NCI-H146 (cell line): ENCODE measurements at regions not wholly inside any gene's neighbourhood (a gene's known extent, or its start where the extent isn't known, plus 50 kb on each side); places are given as distances from the start of the nearest gene placed in this dataset.

Experiments
- DNase-seq: peaks from one replicate; lab custom pipeline; 2025; lab: John Stamatoyannopoulos, UW

GRCh38 chr4:181991369-181992108 lies 251.7 kb upstream of the TENM3 start:
- DNase-seq: peak; percentile 54

DNA sequence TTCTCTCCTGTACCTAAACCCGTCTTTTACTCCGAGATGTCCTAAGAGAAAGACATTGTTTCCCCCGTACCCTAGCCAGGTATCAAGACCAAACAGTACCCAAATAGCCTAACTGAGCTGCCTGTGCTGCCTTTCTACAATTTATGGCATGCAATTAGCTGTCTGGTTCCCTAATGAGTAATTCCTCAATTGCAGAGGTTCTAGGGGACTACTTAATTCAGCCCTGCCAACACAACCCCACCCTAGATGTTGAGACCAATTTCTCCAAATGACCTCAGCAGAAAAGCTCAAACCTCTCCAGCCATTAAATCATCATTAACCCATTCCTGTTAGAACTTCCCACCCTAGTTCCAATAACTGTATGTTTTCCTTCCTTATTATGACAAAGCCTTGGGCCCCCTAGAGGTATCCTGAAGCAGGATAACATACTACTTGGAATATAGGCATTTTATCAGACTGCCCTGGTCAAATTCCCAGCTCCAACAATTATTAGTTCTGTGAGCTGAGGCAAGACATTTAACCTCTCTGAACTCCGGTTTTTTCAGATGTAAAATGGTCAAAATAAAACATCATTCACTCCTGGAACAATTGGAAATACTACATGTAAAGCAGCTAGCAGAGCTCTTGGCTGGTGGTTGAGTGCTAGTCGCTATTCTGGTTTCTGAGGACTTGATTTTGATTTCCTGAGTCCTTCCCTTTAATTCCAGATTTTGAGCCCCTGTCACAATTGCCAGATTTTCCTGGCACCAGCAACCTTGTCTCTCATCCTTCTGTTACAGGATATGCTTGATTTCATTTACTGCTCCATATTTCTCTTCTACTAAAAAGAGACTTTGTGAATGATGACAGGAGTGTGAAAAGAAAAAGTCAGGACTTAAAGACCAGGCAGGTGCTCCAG lies 244.6 kb upstream of the TENM3 start:
- no peak for DNase-seq

GRCh38 chr4:182000077-182000476 lies 243.1 kb upstream of the TENM3 start:
- no peak for DNase-seq

- DNase-seq: no peak
Observed at GRCh38 chr4:182010876-182011275, 232.3 kb upstream of the TENM3 start.

- DNase-seq: no peak
Observed at GRCh38 chr4:182014164-182014563, 229.0 kb upstream of the TENM3 start.

- no peak for DNase-seq
Observed at GRCh38 chr4:182015014-182015413, 228.2 kb upstream of the TENM3 start.

DNA sequence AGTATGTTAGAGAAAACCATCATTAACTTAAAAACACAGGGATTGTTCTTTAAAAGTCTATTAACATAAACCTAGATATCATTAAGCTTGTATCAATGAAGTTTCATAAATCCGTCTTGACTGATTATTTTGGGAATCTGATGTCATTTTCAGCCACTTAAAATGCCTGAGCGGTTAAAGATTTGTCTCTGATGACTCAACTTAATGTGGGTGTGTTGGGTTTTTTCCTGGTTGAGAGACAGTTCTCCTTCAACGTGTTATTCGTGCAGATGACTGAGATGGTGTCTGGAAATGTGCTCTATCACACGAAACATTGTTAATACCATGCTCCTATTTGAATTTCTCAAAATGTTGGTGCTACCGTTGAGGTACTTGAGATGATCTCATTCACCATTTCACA lies 227.3 kb upstream of the TENM3 start:
- DNase-seq: no peak

GRCh38 chr4:182017038-182017437 lies 226.2 kb upstream of the TENM3 start:
- no peak for DNase-seq

DNA sequence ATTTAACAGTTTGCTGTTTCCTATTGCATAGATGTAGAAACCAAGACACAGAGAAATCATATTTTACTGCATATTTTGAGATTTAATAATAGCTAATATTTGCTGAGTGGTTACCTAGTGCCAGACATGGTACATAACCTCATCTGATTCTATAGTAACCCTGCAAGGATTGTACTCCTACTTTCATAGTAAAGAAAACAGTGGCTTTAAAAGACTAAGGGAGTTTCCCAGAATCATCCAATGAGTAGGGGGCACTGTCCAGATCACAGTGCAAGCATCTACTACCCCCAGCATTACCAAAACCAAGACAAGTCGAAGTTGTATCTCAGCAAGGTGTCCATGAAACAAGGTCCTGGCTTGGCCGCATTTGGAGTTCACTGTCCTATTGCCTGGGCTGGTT lies 224.5 kb upstream of the TENM3 start:
- DNase-seq: no peak

- no peak for DNase-seq
Observed at GRCh38 chr4:182019148-182019652, 224.0 kb upstream of the TENM3 start.

DNA sequence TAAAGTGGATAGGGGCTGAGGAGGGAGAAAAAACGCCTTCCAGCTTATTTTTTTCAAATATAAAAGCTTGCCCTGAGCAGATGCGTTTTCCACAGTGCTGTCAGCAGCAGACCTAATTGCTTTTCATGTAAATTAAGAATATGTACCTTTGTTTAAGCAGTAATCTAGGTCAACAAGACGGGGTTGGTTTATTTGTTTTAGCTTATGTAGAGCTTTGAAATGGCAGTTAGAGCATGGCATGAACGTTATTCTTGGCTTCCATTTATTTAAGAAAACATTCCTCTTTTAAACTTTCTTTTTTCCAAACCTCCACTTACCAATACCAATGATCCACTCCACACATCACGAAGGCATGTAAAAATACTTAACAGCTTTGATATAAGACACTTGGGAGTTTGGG lies 220.3 kb upstream of the TENM3 start:
- peak; percentile 93 for DNase-seq

DNA sequence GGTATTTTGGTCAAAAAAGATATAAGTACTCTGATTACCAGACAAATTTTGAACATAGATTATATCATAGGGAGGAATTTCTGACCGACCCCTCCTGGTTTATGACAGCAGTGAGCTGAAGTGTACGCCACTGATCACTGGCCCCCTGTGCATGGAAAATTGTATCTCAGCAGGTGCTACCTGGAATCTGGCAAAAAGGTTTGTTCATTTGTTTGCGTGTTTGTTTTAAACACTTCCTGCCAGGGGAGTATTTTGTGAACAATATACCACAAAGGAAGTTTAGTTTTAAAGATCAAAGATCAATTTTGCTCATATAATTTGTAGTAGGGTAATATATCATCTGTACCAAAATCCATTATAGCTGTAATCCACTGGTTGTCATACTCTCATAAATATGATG lies 219.7 kb upstream of the TENM3 start:
- DNase-seq: peak; percentile 95

DNA sequence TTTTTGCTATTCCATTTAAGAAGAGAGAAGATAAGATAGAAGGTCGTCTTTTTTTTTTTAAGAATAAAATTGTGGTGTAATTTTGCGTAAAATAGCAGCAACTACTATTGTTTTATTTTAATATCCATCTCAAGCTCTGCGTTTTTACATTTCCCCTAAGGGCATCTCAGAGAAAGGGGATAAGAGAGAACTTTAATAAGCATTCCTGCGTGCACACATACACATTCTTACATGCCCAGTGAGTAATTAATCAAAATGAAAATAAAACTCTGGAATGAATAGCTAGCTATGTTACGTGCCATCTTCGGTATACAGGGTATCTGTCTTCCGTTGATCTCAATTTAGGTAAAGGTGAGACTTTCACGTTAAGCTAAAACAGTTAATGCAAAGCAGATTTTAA lies 200.3 kb upstream of the TENM3 start:
- DNase-seq: no peak

DNA sequence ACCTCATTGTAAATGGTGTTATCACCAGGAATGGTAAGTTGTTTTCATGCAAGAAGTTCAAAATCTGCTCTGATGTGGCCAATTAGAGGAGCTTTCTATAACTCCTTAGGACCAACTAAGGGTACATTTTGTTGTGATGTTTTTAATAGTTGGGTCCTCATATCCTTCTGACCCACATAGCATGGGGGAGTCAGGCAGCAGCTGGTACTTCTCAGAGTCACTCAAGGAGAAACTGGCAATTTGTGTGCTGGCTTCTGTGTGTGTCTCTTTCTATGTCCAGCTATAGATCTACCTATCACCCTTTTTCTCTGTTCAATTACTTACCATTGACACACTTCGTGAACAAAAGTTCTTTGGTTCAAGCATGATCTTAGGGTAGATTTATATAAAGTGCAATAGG lies 194.3 kb upstream of the TENM3 start:
- no peak for DNase-seq

DNA sequence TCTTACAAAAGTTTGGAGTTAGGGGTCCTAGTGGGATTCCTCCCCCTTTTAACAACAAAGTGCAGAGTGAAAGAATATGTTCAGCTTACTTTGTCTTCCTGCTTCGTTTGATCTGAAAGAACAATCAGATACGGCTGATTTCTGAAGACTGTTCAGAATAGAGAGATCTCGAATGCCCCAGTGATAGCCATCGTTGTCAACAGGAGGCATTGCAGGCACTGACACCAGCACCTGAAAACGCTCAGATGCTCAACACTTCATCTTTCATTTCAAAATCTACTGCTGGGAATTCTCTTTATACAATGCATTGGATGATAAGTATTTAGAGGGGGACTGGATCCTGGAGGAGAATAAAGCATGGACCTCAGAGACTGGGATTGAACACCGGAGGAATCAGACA lies 186.3 kb upstream of the TENM3 start:
- no peak for DNase-seq

GRCh38 chr4:182062458-182062857 lies 180.7 kb upstream of the TENM3 start:
- DNase-seq: no peak

DNA sequence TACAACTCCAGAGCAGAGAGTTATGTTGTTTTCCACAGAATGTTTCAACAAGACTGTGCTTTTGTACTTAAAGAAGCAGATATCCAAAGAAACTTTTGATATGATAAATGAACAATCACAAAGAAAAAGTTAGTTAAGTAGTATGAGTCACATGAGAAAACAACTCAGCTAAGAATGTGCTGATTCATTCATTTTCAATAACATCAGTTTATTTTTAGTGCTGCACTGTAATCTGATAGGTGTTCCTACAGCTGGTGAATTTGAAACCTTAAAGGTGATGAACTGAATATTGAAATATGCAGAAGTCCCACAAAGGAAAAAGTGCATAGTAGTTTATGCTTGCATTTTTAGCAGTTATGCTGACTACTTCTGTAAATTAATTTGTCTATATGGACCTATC lies 180.3 kb upstream of the TENM3 start:
- no peak for DNase-seq

GRCh38 chr4:182063651-182064050 lies 179.6 kb upstream of the TENM3 start:
- no peak for DNase-seq

DNA sequence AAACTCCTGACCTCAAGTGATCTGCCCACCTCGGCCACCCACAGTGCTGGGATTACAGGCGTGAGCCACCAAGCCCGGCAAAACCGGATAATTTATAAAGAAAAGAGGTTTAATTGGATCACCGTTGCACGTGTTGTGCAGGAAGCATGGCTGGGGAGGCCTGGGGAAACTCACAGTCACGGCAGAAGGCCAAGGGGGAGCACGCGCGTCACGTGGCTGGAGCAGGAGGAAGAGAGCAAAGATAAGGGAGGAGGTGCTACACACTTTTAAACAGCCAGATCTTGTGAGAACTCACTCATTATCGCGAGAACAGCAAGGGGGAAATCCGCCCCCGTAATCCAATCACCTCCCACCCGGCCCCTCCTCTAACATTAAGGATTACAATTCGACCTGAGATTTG lies 177.9 kb upstream of the TENM3 start:
- no peak for DNase-seq

GRCh38 chr4:182066037-182066436 lies 177.2 kb upstream of the TENM3 start:
- DNase-seq: no peak

DNA sequence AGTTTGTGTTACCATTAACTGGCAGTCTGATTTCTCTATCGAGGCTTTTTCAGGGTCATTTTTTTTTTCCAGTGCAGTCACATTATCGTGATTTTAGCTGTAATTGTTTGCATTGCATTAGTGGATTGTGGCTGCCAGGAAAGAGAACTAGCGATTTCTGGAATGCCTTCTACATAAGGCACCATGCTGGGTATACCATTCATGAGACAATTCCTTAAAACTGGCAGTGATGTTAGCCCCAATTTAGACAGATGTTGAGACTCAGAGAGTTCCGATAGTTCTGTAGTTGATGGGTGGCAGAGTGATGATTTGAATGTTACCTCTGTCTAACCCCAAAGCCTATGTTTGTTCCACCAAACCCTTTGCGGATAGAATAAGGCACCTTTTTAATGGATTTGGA lies 175.4 kb upstream of the TENM3 start:
- DNase-seq: no peak

DNA sequence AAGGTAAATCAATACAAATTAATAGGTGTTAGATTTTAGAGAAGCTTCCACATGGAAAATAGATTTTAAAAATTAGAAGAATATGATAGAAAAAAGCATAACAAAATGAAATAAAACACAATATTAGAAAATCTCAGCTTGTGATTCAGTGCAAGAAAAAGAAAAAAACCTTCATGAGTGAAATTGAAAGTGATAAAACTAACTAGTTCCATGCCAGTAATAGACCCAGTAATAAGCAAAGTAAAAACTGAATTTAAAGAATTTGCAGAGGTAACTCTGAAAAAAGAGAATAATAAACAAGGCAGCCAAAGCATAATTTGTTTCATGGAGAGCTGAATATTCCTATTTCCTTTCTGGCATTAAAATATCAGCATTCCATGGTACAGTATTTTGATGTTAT lies 174.3 kb upstream of the TENM3 start:
- DNase-seq: no peak

DNA sequence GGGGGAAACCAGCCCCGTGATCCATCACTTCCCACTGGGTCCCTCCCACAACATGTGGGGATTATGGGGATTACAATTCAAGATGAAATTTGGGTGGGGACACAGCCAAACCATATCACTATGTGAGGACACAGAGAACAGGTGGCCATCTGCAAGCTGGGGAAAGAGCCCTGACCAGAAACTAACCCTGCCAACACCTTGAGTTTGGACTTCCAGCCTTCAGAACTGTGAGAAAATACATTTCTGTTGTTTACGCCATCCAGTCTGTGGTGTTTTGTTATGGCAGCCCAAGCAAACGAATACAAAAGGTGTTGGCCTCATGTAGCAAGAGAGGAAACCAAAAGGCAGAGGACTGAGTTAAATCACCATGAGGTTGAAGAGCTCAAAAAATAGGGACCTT lies 169.9 kb upstream of the TENM3 start:
- no peak for DNase-seq
